ENCODE measurements at regions not wholly inside any gene's neighbourhood (a gene's known extent, or its start where the extent isn't known, plus 50 kb on each side); places are given as distances from the start of the nearest gene placed in this dataset.
A peak's percentile ranks its signal among the peaks of the same experiment; 100 is the strongest.

DNA sequence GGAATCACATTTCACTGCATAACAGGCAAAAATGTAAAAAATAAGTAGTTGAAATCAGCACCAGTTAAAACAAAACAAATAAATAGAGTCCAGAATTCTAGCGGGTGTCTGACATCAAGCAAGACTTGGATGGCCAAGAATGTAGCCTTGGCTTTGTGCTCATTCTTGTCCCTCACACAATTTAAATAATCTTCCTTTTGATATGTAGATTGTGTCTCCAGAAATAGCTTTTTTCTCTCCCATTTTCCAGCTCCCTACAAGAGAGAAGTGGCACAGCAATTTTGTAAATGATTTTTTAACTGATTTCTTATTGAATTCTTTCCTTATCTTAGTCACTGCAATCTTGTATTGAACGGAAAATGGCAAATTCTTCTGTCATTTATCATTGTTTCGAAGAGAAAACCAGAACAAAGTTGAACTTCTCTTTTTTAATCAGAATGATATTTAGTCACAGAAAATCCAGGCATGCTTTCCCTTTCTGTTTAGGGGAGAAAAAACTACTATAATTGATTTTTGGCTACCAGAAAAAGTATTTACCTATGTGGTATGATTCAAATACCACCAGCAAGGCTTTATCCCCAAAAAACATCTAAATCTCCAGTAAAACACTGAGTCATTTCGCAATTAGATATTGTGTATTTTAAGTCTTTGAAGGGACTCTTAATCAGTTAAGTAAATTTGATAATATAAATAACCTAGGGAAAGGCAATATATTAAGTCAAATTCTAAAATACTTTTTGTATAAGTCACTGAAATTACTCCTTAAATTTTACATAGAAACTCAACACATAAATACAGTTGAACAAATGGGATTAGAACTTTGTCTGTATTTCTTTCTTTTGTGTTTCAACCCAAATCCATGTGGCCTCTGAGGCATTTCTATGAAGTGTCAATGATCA is 481.7 kb downstream of the GBE1 start:
- DNase-seq (ENCODE audit: low spot score) = no peak

DNA sequence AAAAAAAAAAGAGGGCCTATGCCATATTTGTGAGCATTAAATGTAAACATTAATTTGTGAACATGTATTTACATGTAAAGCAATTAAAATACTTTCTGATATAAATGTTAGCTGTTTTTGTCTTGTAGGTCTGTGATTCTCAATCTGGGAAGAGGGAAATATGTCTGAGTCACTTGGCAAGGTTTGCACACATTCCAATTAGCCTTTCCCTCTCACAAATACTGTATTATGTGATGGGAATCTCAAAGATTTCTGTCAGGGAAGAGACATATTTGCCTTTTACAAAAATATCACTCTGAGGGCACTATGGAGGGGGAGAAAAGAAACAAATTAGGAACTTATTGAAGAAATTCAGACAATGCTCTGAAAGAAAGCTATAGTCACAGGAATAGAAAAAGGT is 483.6 kb downstream of the GBE1 start:
- DNase-seq (ENCODE audit: low spot score) = no peak

DNA sequence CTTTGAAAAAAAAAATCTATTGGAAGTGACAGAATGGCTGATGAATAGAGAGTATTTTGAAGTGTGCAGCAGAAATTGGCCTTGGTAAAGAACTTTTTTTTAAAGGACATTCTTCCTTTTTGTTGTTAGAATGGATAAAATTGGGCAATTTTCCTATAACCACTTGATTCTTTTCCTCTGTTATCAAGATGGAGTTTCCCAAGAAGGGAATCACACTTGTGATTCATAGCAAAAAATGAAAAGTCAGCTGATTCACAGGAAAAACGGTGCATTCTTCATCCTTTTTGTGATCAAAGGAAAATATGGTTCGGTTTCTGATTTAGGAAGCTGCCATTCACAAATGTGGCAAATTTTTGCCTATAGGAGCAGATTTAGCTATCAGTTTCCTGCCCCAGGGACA is 486.8 kb downstream of the GBE1 start:
- no peak for DNase-seq (ENCODE audit: low spot score)

DNA sequence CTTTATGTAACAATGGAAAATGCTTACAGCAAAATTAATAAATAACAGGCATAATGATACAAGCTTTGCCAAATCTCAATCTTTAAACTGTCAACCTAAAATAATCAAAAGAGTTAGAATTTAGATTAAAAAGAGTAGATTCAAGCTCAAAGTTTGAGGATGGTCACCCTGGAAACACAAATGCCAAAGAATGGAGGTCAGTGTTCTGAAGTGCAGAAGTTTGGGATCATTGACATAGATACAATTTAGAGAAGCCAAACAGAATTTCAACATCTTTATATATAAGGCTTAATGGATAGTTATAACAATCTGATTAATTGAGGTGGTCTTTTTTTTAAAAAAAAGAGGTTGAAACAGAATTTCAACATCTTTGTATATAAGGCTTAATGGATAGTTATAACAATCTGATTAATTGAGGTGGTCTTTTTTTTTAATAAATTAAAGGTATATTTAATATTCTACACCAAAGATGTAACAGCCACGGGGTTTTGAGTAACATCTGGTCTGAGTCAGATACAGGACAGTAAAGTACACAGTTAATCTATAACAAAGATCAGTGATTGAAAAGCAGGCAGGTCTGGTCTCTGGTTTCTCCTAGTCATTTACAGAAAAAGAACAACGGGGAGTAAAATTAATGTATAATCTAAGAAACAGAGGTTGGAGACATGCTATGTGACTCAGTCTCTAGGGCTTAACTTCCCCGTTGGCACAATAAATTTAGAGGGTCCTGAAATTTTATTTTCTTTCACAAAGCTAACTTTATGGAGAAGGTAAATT is 490.7 kb downstream of the GBE1 start:
- DNase-seq (ENCODE audit: low spot score) = no peak

DNA sequence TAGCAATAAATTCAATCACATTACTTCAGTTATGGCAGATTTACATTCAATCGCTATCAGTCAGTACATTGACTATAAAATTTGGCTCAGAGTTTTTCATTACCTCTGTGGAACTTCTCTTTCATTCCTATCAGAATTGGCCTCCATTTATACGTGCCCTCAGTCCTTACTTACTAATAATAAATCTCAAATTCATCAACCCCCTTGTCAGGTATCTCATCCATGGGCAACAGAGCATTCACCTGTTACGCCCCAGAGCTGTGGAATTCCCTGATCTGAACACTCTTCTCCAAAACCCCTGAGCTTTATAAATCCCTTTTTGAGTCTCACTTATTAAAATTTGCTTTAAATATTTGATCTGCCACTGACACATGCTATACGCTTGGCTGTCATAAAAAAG is 492.9 kb downstream of the GBE1 start:
- DNase-seq (ENCODE audit: low spot score) = no peak

DNA sequence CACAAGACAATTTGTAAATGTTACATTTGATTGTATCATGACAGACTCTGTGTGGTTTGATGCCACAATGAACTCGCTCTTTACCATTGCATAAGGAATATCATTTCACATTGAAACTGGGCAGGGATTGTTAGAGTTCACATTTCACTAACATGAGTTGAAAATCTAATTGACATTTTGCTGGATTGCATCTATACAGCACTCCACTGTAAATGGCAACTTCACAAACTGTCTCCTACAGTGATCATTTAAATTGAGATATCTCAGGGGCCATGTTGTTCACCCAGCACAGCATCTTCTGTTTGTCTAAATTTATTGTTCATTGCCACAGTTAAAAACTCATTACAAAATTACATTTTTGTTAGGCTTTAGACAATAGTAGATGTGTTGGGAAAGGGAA is 499.4 kb downstream of the GBE1 start:
- DNase-seq (ENCODE audit: low spot score) = no peak

DNA sequence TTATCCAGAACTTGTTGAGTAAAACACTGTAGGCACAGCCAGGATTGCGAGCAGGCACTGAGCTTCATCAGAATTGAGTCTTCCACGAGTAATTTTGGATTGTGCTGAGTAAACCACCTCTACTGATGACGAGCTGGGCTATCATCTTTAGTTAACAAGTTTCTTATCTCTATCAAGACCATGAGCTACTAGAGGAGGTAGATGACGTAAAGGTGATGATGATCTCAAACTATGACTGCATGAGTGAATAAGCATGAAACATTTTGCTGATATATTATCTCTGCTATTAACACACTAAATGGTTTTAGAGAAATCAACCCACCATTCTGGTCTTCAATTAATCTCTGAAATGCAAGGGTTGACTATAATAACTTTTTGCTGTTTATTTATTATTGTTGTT is 506.0 kb downstream of the GBE1 start:
- DNase-seq (ENCODE audit: low spot score) = no peak

DNA sequence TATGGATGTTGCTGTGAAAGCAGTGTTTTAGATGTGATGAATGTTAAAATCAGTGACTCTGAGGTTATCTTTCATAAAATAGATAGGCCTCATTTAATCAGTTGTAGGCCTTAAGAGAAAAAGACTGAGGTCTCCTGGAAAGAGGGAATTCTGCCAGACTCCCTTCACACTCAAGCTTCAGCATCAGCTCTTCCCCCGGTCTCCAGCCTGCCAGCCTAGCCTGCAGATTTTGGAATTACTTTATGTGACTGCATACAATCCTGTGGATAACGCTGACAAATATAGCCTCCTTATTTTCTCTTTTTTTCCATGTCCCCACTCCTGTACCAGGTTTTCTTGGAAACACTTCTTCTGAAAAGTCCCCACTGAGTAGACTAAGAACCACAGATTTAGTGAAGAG is 510.3 kb downstream of the GBE1 start:
- DNase-seq (ENCODE audit: low spot score) = no peak

DNA sequence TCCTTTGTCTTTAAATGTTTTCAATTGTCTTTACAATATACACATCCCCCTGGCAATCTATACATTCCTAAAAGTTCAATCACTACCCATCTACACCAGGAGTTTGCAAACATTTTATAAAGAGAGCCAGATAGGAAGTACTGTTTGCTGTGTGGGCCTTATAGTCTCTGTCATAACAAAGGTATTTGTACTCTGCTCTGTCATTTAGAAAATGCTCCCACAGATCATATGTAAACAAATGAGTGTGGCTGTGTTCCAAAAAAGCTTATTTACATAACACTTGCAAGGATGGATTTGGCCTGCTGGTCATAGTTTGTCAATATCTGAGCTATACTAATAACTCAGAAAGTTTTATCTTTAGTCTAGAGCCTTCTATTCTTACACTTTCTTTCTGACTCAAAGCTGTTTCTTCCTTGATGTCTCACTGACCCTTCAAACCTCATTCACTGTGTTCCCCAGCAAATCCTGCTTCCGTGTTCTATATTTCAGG is 511.9 kb downstream of the GBE1 start:
- DNase-seq (ENCODE audit: low spot score) = no peak

DNA sequence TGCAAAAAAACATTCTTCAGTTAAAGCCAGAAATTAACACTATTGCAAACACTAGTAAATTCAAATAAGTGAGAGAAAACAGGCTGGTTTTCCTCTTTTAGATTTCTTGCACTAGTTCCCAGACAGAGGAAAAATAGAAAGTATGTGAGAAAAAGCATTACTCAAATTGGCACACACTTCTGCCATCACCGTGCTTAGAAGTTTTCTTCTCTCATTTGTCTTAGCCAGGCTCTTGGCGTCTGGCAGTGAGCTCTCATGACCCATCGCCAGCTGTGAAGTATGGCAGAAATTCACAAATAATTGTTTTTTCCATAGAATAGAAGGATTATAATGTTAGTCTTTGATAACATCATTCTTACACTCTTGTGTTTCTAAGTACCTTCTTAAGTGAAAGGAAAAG is 515.9 kb downstream of the GBE1 start:
- no peak for DNase-seq (ENCODE audit: low spot score)

DNA sequence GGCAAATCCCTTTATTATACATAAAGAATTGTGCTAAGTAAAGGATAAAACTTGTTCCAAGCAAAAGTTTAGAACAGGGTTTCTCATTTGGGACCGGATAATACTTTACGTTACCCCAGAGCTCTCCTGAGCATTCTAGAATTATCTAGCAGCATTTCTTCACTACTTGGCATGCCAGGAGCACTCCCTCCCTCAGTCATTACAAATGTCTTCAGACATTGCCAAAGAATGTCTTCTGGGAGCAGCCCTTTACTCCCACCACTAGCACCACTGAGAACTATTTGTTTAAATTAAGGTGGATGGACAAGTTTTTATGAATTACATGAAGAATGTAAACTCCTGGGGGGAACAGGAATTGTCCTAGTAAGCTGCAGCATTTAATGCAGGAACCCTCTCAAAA is 516.4 kb downstream of the GBE1 start:
- no peak for DNase-seq (ENCODE audit: low spot score)

DNA sequence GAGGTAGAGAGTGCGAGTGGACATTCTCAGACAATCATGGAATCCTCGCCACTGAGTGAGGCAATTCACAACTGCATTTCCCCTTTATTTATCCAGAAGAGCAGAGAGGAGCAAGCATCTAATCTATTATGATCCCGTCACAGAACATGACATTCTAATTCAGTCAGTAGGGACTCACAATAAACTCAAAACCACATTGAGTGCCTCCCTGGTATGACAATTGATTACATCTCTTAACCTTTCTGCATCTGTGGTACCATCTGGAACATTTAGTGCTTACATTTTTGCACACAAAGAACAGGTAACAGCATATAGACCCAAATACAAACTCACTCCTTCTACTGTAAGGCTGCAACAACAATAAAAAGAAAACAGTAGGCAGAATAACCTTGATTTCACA is 517.2 kb downstream of the GBE1 start:
- no peak for DNase-seq (ENCODE audit: low spot score)

DNA sequence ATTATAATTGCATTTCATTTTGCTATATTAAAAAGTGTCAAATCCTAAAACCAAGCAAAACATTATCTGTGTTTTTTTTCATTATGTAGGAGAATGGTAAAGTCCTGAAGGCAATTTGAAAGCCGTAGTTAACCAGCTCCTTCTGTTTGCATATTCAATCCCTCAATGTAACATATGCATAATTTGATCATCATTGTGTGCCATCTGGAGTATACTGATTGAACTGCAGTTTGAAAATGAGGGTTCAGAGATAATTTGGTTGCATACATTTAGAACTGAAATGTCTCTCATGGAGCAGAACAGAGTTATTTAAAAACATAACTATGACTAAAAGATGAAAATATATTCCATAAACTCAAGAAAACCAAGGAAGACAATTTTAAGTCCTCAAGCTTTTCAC is 518.6 kb downstream of the GBE1 start:
- peak; percentile 11 for DNase-seq (ENCODE audit: low spot score)

DNA sequence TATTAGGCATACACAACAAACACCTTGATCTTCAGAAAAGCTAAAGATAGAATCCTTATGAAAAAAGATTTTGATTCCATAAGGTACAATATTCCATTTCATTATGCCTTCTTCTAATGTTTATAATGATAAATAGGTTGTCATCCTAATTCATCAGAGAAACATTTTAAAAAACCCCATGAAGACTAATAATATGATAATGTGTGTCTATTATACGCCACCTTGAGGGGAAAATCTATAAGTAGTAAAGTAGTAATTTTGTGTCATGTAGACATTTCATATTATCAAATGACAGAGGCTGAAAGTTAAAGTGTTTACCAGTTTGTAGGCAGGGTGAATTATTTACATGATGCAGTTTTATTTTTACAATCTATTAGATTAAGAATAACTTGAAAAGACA is 524.3 kb downstream of the GBE1 start:
- no peak for DNase-seq (ENCODE audit: low spot score)

DNA sequence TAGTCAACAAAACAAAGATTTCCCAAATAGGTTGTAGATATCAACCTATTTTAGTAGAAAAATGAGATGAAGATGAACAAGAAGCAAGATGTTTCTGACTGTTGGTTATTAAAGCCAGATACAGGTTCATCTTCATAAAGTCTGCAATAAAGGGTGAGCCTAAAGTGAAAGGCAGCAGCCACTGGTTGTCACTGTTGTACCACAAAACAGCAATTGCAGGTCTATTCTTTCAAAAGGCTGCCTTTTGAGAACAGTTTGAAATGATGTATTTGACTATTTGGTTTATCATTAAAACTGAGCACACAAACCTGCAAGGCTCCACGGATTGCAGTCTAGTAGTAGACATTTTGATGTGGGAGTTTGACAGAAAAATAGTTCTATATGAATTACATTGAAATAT is 543.4 kb downstream of the GBE1 start:
- DNase-seq (ENCODE audit: low spot score) = peak; percentile 23

DNA sequence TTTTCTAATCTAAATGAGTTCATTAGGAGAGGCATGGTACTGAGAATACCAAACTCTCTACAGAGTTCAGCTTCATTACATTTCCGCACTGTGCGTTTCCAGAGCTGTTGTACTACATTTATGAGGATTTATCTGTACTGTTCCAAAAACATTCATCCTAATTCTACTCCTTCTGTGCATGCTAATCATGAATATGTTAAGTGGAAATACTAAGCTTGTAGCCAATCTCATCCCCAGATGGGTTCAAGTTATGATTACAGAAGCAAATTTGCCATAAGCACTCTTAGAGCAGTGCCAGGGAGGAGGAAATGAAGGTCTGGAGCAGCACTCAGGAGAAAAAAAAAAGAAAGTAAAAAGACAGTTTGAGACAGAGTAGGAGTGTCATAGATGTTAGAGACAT is 544.3 kb downstream of the GBE1 start:
- DNase-seq (ENCODE audit: low spot score) = no peak

DNA sequence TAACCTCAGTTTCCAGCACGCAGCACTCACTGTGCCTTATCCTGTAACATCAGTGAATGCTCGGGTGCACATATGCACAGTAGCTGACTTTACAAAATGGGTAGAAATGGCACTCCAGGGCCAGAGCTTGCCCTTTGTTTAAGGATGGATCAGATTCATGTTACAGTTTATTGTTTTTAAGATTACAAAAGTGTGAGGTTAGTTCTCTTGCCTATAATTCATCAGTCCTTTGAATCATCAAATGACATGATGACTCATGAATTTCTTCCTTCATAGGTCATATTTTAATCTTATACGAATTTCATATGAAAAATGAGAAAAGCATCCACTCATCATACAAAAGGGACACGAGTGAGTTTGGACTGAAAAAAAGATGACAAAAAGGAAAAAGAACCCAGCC is 545.3 kb downstream of the GBE1 start:
- DNase-seq (ENCODE audit: low spot score) = no peak

DNA sequence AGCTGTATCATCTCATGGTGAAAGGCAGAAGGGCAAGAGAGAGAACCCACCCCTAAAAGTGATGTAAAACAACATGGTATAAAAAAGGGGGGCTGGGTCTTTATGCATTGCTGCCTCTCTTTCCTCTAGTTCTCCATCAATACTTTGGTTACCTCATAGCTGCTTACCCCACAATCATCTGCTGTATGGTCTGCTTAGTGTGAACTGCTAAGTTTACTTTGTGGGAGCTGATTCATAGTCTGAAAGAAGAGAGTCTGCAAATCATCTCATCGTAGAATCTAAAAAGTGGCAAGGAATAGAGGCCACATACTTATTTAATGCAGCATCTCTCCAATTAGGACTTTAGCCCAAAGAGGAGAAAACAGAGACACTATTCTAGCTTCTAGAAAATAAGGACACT is 546.8 kb downstream of the GBE1 start:
- DNase-seq (ENCODE audit: low spot score) = no peak

DNA sequence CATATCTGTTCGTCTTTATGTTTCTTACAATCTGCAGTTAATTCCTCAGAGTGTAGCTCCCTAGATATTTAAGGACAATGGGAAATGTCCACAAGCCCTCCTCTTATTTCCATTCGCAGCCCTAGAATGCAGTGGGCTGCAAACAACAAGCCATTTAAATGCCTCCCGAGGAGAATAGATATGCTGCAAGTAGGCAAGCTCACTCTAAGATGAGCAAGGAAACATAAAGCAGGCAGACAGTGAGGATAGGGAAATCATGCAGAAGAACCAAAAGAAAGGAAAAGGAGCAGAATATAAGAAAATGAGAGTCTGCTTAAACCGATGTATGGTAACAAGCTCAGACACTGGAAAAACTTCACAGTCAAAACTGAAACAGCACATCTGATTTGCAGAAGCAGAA is 561.9 kb downstream of the GBE1 start:
- no peak for DNase-seq (ENCODE audit: low spot score)

DNA sequence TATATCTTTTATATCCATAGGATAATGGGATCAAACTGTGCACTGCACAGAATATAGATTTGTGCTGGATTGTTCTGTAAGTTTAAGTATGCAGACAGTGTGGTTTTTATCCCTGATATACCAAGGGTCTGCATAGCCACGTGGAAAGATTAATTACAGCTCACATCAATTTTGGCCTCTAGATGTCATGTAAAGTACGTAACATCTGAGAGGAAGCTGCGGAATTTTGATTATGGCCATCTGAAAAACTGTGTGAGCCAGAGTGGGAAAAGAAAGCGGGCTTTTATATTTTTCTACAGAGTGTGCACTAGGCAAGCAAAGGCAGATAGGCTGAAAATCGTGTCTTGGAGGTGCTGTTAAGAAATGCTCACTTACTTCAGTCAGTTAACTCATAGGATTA is 562.7 kb downstream of the GBE1 start:
- no peak for DNase-seq (ENCODE audit: low spot score)

DNA sequence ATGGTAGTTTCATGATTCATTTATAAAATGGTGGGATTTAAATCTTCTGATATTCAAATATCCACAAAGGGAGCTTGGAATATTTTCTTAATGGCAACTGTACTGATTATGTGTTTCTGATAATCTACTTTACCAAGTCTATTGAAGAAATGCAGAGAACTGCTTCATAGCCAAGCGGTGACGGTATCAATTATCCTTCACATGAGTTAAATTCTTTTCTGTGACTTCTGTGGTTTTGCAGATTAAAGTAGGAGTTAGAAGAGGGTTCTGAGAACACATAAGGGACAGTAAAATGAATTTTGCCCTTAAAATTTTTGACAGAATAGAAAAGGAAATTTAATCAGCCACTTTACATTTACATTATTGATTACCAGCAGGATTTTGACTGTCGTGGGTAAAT is 563.2 kb downstream of the GBE1 start:
- no peak for DNase-seq (ENCODE audit: low spot score)

DNA sequence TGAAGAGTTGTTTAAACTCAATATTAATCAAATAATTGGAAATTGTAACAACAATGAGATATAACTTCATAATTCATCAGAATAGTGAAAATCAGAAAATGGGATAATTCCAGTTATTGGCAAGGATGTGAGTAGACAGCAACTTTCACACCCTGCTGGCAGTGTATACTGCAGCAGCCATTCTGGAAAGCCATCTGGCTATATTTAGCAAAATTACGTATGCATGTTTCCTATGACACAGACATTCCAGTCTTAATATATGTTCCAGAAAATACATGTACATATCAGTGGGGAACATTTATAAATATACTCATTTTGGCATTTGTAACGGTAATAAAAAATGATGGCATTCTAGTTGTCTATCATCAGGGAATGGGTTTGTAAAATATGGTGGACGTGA is 564.1 kb downstream of the GBE1 start:
- no peak for DNase-seq (ENCODE audit: low spot score)

DNA sequence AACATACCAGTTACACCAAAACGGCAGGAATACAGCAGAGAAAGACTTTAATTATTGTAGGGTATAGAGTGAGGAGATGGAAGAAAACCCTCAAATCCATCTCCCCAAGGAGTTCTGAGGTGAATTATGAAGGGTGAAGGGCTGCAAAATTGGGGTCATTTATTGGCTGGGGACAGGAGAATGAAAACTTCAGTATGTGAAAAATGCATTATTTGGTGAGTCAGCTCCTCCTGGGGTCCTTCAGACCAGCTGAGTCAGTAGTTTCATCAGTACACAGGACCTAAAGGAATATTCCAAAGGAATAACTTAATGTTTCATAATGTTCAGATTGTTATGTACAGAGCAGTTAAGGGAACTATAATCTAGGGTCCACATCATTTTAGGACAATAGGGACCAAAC is 566.0 kb downstream of the GBE1 start:
- no peak for DNase-seq (ENCODE audit: low spot score)

All from putamen (tissue), 1 donor.